Liver (tissue), 7 donors: ENCODE measurements at regions not wholly inside any gene's neighbourhood (a gene's known extent, or its start where the extent isn't known, plus 50 kb on each side); places are given as distances from the start of the nearest gene placed in this dataset.

ENCODE experiments used
- DNase-seq: peaks from one replicate; pipeline ENCODE4 v3.0.0-alpha.2; 2017; ENCODE audit warnings: low spot score
- H3K27ac ChIP-seq, 2 donors: one replicate each; pipeline ENCODE4 v1.7.0; 2013; ENCODE audit warnings: inconsistent platforms in 2 of 2, low read length in 2 of 2, control low read depth in 1 of 2, low read depth in 1 of 2, mild to moderate bottlenecking in 1 of 2
- H3K27me3 ChIP-seq, 4 donors: one replicate each; pipeline versions ENCODE4 v1.6.1 to v1.7.0; 2013; ENCODE audit warnings: low read length in 3 of 4, inconsistent platforms in 1 of 4, mild to moderate bottlenecking in 1 of 4, moderate library complexity in 1 of 4; ENCODE audit not compliant: control insufficient read depth in 4 of 4, insufficient read depth in 4 of 4
- H3K36me3 ChIP-seq, 4 donors: one replicate each; pipeline versions ENCODE4 v1.6.1 to v1.7.0; 2013; ENCODE audit warnings: low read length in 3 of 4, mild to moderate bottlenecking in 3 of 4, low read depth in 1 of 4, moderate library complexity in 1 of 4; ENCODE audit not compliant: control insufficient read depth in 4 of 4, insufficient read depth in 3 of 4
- H3K4me1 ChIP-seq, 4 donors: one replicate each; pipeline versions ENCODE4 v1.6.1 to v1.7.0; 2013; ENCODE audit warnings: low read length in 3 of 4, mild to moderate bottlenecking in 3 of 4, moderate library complexity in 1 of 4; ENCODE audit not compliant: control insufficient read depth in 4 of 4, insufficient read depth in 4 of 4
- H3K4me3 ChIP-seq, 3 donors: one replicate each; pipeline versions ENCODE4 v1.6.1 to v1.7.0; 2013; ENCODE audit warnings: low read length in 3 of 3, control low read depth in 1 of 3, low read depth in 1 of 3, mild to moderate bottlenecking in 1 of 3
- H3K9ac ChIP-seq, 2 donors: one replicate each; pipeline ENCODE4 v1.7.0; 2013; ENCODE audit warnings: low read length in 2 of 2, mild to moderate bottlenecking in 2 of 2, moderate library complexity in 2 of 2, control low read depth in 1 of 2, low read depth in 1 of 2
- H3K9me3 ChIP-seq, 4 donors: one replicate each; pipeline versions ENCODE4 v1.6.1 to v1.7.0; 2013; ENCODE audit warnings: low read length in 3 of 4; ENCODE audit not compliant: control insufficient read depth in 4 of 4
- EGR1 ChIP-seq, 2 donors: IDR thresholded peaks; 2 replicates each; pipeline ENCODE4 v1.6.1; 2016 to 2018; ENCODE audit warnings: antibody characterized with exemption in 2 of 2, low read depth in 2 of 2
- FOXA1 ChIP-seq: IDR thresholded peaks from 2 replicates; pipeline ENCODE4 v1.6.1; 2016; ENCODE audit warnings: antibody characterized with exemption
- FOXA2 ChIP-seq: IDR thresholded peaks from 2 replicates; pipeline ENCODE4 v1.6.1; 2016; ENCODE audit warnings: antibody characterized with exemption
- GABPA ChIP-seq, 2 donors: IDR thresholded peaks in 1 of 2; conservative IDR thresholded peaks in 1 of 2; 2 replicates each; pipeline ENCODE4 v1.6.1; 2016; ENCODE audit warnings: antibody characterized with exemption in 2 of 2, mild to moderate bottlenecking in 1 of 2, moderate library complexity in 1 of 2
- HNF4G ChIP-seq: IDR thresholded peaks from 2 replicates; pipeline ENCODE4 v1.6.1; 2016; ENCODE audit warnings: antibody characterized with exemption
- NR2F2 ChIP-seq: IDR thresholded peaks from 2 replicates; pipeline ENCODE4 v1.6.1; 2016; ENCODE audit warnings: antibody characterized with exemption
- RAD21 ChIP-seq, 2 donors: IDR thresholded peaks; 2 replicates each; pipeline ENCODE4 v1.6.1; 2016; ENCODE audit warnings: antibody characterized with exemption in 2 of 2, mild to moderate bottlenecking in 2 of 2
- RXRA ChIP-seq, 2 donors: IDR thresholded peaks; 2 replicates each; pipeline ENCODE4 v1.6.1; 2017 to 2018; ENCODE audit warnings: antibody characterized with exemption in 2 of 2, mild to moderate bottlenecking in 1 of 2
- SP1 ChIP-seq: IDR thresholded peaks from 2 replicates; pipeline ENCODE4 v1.6.1; 2018; ENCODE audit warnings: antibody characterized with exemption, mild to moderate bottlenecking
- TAF1 ChIP-seq: conservative IDR thresholded peaks from 2 replicates; pipeline ENCODE4 v1.6.1; 2016; ENCODE audit warnings: antibody characterized with exemption, mild to moderate bottlenecking
- YY1 ChIP-seq: IDR thresholded peaks from 2 replicates; pipeline ENCODE4 v1.6.1; 2016; ENCODE audit warnings: antibody characterized with exemption, mild to moderate bottlenecking
- WGBS: extraction: QIAGEN DNeasy Blood & Tissue Kit; methylation state at CpG from one replicate; pipeline ENCODE4 v1.1.7; 2013; 5-methylcytosine and 5-hydroxymethylcytosine counted together
- TF ChIP-seq, protein P1 (sequence below): IDR thresholded peaks from 2 replicates; pipeline ENCODE4 v1.6.1; 2016; ENCODE audit warnings: antibody characterized with exemption, mild to moderate bottlenecking
- TF ChIP-seq, protein P2 (sequence below): IDR thresholded peaks from 2 replicates; pipeline ENCODE4 v1.6.1; 2016; ENCODE audit warnings: antibody characterized with exemption
- donor health status: healthy.
- donor health status: healthy.
- donor health status: healthy.
- donor health status: healthy.

DNA sequence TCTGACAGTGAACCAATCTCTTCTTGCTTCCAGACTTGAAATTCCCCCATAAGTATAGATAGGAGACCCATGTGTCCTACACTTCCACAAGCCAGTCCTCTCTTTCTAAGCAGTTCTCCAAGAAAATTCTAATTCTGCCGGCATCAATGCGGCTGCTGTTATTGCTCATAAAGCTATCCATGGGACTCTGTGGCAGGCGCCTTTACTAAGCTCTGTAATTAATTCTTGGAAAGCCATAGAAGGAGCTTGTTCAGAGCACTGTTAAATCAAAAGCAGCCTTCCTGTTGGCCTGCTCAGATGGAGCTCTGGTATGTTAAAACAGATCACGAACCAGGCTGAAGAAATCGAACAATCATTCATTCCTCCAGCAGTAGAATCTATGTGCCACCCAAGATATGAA lies 244.3 kb upstream of the NFE2L3 start:
- Histone ChIP-seq H3K4me1 (no peaks in the 10 kb centered on the region), H3K27ac (no peak overlapping the region), H3K9ac (no peak overlapping the region), H3K27me3 (peaks cover 0 to 2% (median 0%) of the 10 kb centered on the region in 4 donors), H3K4me3 (no peak overlapping the region), H3K36me3 (no peaks in the 10 kb centered on the region), H3K9me3 (no peaks in the 10 kb centered on the region)
- 93% methylated on average over 5 of the region's 5 CpGs for WGBS
- TF ChIP-seq NR2F2 (no peak), FOXA2 (no peak), RXRA (IDR thresholded peaks at IDR 0.05) (no peak), FOXA1 (no peak), SP1 (no peak), RAD21 (IDR thresholded peaks at IDR 0.05) (no peak), YY1 (no peak), EGR1 (IDR thresholded peaks at IDR 0.05; ENCODE audit: low read depth in 2 of 2) (no peak), GABPA (IDR thresholded peaks at IDR 0.05 in 1 of 2, conservative IDR thresholded peaks at IDR 0.05 in 1 of 2) (no peak)
- TF ChIP-seq, protein P1, sequence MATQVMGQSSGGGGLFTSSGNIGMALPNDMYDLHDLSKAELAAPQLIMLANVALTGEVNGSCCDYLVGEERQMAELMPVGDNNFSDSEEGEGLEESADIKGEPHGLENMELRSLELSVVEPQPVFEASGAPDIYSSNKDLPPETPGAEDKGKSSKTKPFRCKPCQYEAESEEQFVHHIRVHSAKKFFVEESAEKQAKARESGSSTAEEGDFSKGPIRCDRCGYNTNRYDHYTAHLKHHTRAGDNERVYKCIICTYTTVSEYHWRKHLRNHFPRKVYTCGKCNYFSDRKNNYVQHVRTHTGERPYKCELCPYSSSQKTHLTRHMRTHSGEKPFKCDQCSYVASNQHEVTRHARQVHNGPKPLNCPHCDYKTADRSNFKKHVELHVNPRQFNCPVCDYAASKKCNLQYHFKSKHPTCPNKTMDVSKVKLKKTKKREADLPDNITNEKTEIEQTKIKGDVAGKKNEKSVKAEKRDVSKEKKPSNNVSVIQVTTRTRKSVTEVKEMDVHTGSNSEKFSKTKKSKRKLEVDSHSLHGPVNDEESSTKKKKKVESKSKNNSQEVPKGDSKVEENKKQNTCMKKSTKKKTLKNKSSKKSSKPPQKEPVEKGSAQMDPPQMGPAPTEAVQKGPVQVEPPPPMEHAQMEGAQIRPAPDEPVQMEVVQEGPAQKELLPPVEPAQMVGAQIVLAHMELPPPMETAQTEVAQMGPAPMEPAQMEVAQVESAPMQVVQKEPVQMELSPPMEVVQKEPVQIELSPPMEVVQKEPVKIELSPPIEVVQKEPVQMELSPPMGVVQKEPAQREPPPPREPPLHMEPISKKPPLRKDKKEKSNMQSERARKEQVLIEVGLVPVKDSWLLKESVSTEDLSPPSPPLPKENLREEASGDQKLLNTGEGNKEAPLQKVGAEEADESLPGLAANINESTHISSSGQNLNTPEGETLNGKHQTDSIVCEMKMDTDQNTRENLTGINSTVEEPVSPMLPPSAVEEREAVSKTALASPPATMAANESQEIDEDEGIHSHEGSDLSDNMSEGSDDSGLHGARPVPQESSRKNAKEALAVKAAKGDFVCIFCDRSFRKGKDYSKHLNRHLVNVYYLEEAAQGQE: no peak
- TF ChIP-seq, protein P2, sequence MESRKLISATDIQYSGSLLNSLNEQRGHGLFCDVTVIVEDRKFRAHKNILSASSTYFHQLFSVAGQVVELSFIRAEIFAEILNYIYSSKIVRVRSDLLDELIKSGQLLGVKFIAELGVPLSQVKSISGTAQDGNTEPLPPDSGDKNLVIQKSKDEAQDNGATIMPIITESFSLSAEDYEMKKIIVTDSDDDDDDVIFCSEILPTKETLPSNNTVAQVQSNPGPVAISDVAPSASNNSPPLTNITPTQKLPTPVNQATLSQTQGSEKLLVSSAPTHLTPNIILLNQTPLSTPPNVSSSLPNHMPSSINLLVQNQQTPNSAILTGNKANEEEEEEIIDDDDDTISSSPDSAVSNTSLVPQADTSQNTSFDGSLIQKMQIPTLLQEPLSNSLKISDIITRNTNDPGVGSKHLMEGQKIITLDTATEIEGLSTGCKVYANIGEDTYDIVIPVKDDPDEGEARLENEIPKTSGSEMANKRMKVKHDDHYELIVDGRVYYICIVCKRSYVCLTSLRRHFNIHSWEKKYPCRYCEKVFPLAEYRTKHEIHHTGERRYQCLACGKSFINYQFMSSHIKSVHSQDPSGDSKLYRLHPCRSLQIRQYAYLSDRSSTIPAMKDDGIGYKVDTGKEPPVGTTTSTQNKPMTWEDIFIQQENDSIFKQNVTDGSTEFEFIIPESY: no peak
- DNase-seq: no peak

DNA sequence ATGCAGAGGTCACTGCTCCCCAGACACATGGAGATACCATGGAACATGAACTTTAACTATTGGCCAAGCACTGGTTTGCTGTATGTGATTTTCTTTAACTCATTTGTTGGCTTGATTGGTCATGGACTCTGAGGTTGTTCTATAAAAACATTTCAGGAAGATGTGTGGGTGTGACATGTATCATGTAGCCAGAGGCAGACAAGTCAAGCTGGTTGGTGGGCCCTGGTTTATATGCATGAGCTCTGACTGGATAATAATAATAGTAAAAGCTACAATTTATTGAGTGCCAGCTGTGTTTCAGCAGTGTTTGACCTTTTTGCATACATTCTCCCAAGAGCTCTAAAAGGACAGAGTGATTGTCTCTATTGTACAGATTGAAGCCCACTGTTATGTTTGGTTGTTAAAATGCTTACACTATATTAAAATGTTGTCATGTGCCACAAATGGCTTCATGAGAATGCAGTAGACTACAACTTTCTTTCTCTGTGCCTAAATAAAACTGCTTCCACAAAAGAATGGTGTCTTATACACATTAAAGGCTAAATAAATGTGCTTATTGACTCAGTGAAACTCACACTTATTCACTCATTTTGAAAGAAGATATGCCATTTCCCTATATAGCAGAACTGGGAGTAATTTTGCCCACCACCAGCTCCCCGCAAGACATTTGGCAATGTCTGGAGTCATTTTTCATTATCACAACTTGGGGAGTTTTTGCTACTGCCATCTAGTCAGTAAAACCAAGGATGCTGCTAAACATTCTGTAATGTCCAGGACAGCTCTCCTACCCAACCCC lies 243.6 kb upstream of the NFE2L3 start:
- no peak overlapping the region for H3K4me3 ChIP-seq
- no peak overlapping the region for H3K27ac ChIP-seq
- WGBS: 94% methylated on average over 1 of the region's 1 CpG
- H3K9ac ChIP-seq: no peak overlapping the region
- peaks cover 0 to 2% (median 0%) of the 10 kb centered on the region in 4 donors for H3K27me3 ChIP-seq
- TF ChIP-seq HNF4G: no peak
- TF ChIP-seq, protein P2: no peak
- no peak for TF ChIP-seq TAF1
- no peaks in the 10 kb centered on the region for H3K4me1 ChIP-seq
- no peak for DNase-seq
- no peaks in the 10 kb centered on the region for H3K9me3 ChIP-seq
- no peaks in the 10 kb centered on the region for H3K36me3 ChIP-seq
